Hepatocyte (in vitro differentiated cells): ENCODE measurements at regions not wholly inside any gene's neighbourhood (a gene's known extent, or its start where the extent isn't known, plus 50 kb on each side); places are given as distances from the start of the nearest gene placed in this dataset.

Source experiments
- EZH2 ChIP-seq: fragments of 200-600 bp; sonication (generic); IDR thresholded peaks from 2 replicates; pipeline ENCODE4 v1.6.1; 2016; ENCODE audit warnings: antibody characterized with exemption, mild to moderate bottlenecking, borderline replicate concordance
- TF ChIP-seq, protein P1 (sequence below): fragments of 200-600 bp; sonication (generic); IDR thresholded peaks from 2 replicates; pipeline ENCODE4 v1.5.1; 2016; ENCODE audit warnings: antibody characterized with exemption, mild to moderate bottlenecking; ENCODE audit not compliant: poor library complexity

- TF ChIP-seq, protein P1, sequence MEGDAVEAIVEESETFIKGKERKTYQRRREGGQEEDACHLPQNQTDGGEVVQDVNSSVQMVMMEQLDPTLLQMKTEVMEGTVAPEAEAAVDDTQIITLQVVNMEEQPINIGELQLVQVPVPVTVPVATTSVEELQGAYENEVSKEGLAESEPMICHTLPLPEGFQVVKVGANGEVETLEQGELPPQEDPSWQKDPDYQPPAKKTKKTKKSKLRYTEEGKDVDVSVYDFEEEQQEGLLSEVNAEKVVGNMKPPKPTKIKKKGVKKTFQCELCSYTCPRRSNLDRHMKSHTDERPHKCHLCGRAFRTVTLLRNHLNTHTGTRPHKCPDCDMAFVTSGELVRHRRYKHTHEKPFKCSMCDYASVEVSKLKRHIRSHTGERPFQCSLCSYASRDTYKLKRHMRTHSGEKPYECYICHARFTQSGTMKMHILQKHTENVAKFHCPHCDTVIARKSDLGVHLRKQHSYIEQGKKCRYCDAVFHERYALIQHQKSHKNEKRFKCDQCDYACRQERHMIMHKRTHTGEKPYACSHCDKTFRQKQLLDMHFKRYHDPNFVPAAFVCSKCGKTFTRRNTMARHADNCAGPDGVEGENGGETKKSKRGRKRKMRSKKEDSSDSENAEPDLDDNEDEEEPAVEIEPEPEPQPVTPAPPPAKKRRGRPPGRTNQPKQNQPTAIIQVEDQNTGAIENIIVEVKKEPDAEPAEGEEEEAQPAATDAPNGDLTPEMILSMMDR = no peak
- TF ChIP-seq EZH2 = no peak
Measured at GRCh38 chr7:52876402-52876801, 159.0 kb upstream of the POM121L12 start.
